Neural progenitor cell (in vitro differentiated cells): ENCODE measurements at regions not wholly inside any gene's neighbourhood (a gene's known extent, or its start where the extent isn't known, plus 50 kb on each side); places are given as distances from the start of the nearest gene placed in this dataset.

Experiments used
- CTCF ChIP-seq: fragments of 200-600 bp; sonication (generic); IDR thresholded peaks from 2 replicates; pipeline ENCODE4 v1.5.1; 2017; ENCODE audit warnings: antibody characterized with exemption, mild to moderate bottlenecking
- EZH2phosphoT487 ChIP-seq: fragments of 200-600 bp; sonication (generic); IDR thresholded peaks from 2 replicates; pipeline ENCODE4 v1.6.1; 2017; ENCODE audit warnings: antibody characterized with exemption

GRCh38 chr18:63043516-63043915 is 276.1 kb downstream of the BCL2 start:
- TF ChIP-seq CTCF (no peak), EZH2phosphoT487 (no peak)
